Keratinocyte (primary cell): ENCODE measurements at regions not wholly inside any gene's neighbourhood (a gene's known extent, or its start where the extent isn't known, plus 50 kb on each side); places are given as distances from the start of the nearest gene placed in this dataset.

Source experiments
- DNase-seq: peaks from one replicate; pipeline ENCODE4 v3.0.0-alpha.2; 2011; ENCODE audit warnings: low read depth, missing footprints, low spot score
- FAIRE-seq: peaks from 2 replicates; lab custom pipeline; 2011; peaks lifted over from hg19 to GRCh38; lab: Jason Lieb, UNC
- H2AFZ ChIP-seq: 2 replicates; pipeline ENCODE4 v1.6.0; 2012; ENCODE audit warnings: low read length, control low read depth, inconsistent platforms; ENCODE audit not compliant: control insufficient read depth
- H3K27ac ChIP-seq: 2 replicates; pipeline ENCODE4 v1.5.1; 2011; ENCODE audit warnings: low read length; ENCODE audit not compliant: control insufficient read depth, insufficient read depth
- H3K27me3 ChIP-seq: 3 replicates; pipeline ENCODE4 v1.6.0; 2011; ENCODE audit warnings: low read length; ENCODE audit not compliant: control insufficient read depth, insufficient read depth; ENCODE audit errors: extremely low read depth
- H3K36me3 ChIP-seq, 2 experiments: 2 replicates in 1 of 2; 3 replicates in 1 of 2; pipeline ENCODE4 v1.5.1; 2011; ENCODE audit warnings: low read length in 2 of 2, mild to moderate bottlenecking in 1 of 2; ENCODE audit not compliant: control insufficient read depth in 2 of 2, insufficient read depth in 2 of 2; ENCODE audit errors: extremely low read depth in 1 of 2
- H3K4me1 ChIP-seq: 3 replicates; pipeline ENCODE4 v1.5.1; 2011; ENCODE audit warnings: low read length; ENCODE audit not compliant: control insufficient read depth, insufficient read depth; ENCODE audit errors: extremely low read depth
- H3K4me2 ChIP-seq: 3 replicates; pipeline ENCODE4 v1.6.0; 2011; ENCODE audit warnings: low read depth, low read length; ENCODE audit not compliant: control insufficient read depth, insufficient read depth; ENCODE audit errors: extremely low read depth
- H3K4me3 ChIP-seq, 3 experiments: fragments of 200-600 bp in 1 of 3; sonication (generic) in 1 of 3; 2 replicates in 2 of 3; 3 replicates in 1 of 3; pipeline ENCODE4 v1.5.1; 2011 to 2016; ENCODE audit warnings: low read length in 3 of 3, mild to moderate bottlenecking in 3 of 3, control low read depth in 2 of 3, inconsistent platforms in 1 of 3, low read depth in 1 of 3, mixed read lengths in 1 of 3, mixed run types in 1 of 3, moderate library complexity in 1 of 3; ENCODE audit not compliant: control insufficient read depth in 2 of 3, insufficient read depth in 2 of 3; ENCODE audit errors: extremely low read depth in 1 of 3
- H3K79me2 ChIP-seq: 2 replicates; pipeline ENCODE4 v1.6.0; 2012; ENCODE audit warnings: low read length; ENCODE audit not compliant: control insufficient read depth, insufficient read depth
- H3K9ac ChIP-seq: 3 replicates; pipeline ENCODE4 v1.6.0; 2011; ENCODE audit warnings: low read length; ENCODE audit not compliant: control insufficient read depth, insufficient read depth; ENCODE audit errors: extremely low read depth
- H3K9me1 ChIP-seq: 3 replicates; pipeline ENCODE4 v1.6.0; 2011; ENCODE audit warnings: low read length; ENCODE audit not compliant: control insufficient read depth, insufficient read depth; ENCODE audit errors: extremely low read depth
- H3K9me3 ChIP-seq: 2 replicates; pipeline ENCODE4 v1.5.1; 2012; ENCODE audit warnings: low read depth, low read length; ENCODE audit not compliant: control insufficient read depth
- H4K20me1 ChIP-seq: 3 replicates; pipeline ENCODE4 v1.6.0; 2011; ENCODE audit warnings: low read length; ENCODE audit not compliant: control insufficient read depth, insufficient read depth; ENCODE audit errors: extremely low read depth
- CTCF ChIP-seq, 3 experiments: IDR thresholded peaks in 1 of 3; conservative IDR thresholded peaks in 1 of 3; optimal IDR thresholded peaks in 1 of 3; 2 replicates in 2 of 3; 3 replicates in 1 of 3; pipeline versions ENCODE3 to v1.5.1; 2011; ENCODE audit warnings: low read length in 3 of 3, mild to moderate bottlenecking in 3 of 3, moderate library complexity in 2 of 3, control low read depth in 1 of 3, inconsistent platforms in 1 of 3; ENCODE audit not compliant: insufficient read depth in 2 of 3; ENCODE audit errors: extremely low read depth in 1 of 3
- EZH2 ChIP-seq: IDR thresholded peaks from one replicate; pipeline ENCODE4 v1.6.1; 2012; ENCODE audit warnings: inconsistent platforms, mild to moderate bottlenecking, low read length, moderate library complexity
- dilution Hi-C: fragments of 300-500 bp; cut with MboI; formaldehyde crosslinking; loops from one replicate; pipeline ENCODE4 v1.7.0; 2020; ENCODE audit warnings: low sequenced_read_pairs; ENCODE audit not compliant: extremely low pct_ligation_motif_present

- H3K9me3 ChIP-seq = no peaks in the 10 kb centered on the region
- H3K79me2 ChIP-seq = no peaks in the 10 kb centered on the region
- H3K4me3 ChIP-seq = no peak overlapping the region
- H3K4me2 ChIP-seq = no peak overlapping the region
- dilution Hi-C loops = no loop called here
- no peaks in the 10 kb centered on the region for H3K4me1 ChIP-seq
- no peaks in the 10 kb centered on the region for H4K20me1 ChIP-seq
- H3K9me1 ChIP-seq = no peaks in the 10 kb centered on the region
- FAIRE-seq (no peak), DNase-seq (no peak)
- H3K27ac ChIP-seq = no peak overlapping the region
- H3K36me3 ChIP-seq = no peaks in the 10 kb centered on the region
- no peak overlapping the region for H2AFZ ChIP-seq
- TF ChIP-seq CTCF (optimal IDR thresholded peaks at IDR 0.05 in 1 of 3, IDR thresholded peaks at IDR 0.05 in 1 of 3, conservative IDR thresholded peaks at IDR 0.05 in 1 of 3; ENCODE audit: extremely low read depth in 1 of 3, insufficient read depth in 2 of 3, low read length in 3 of 3) (no peak), EZH2 (no peak)
- H3K27me3 ChIP-seq = no peaks in the 10 kb centered on the region
- H3K9ac ChIP-seq = no peak overlapping the region
Observed at GRCh38 chr4:27881705-27882104, 1021.1 kb downstream of the STIM2 start.

- dilution Hi-C loops = no loop called here
- H2AFZ ChIP-seq = no peak overlapping the region
- H3K27me3 ChIP-seq = no peaks in the 10 kb centered on the region
- H3K9me3 ChIP-seq = no peaks in the 10 kb centered on the region
- no peak overlapping the region for H3K4me3 ChIP-seq
- no peaks in the 10 kb centered on the region for H3K36me3 ChIP-seq
- no peaks in the 10 kb centered on the region for H3K4me1 ChIP-seq
- FAIRE-seq = no peak
- H3K4me2 ChIP-seq = no peak overlapping the region
- H4K20me1 ChIP-seq = no peaks in the 10 kb centered on the region
- no peaks in the 10 kb centered on the region for H3K9me1 ChIP-seq
- H3K9ac ChIP-seq = no peak overlapping the region
- no peak overlapping the region for H3K27ac ChIP-seq
- no peaks in the 10 kb centered on the region for H3K79me2 ChIP-seq
- TF ChIP-seq CTCF (optimal IDR thresholded peaks at IDR 0.05 in 1 of 3, IDR thresholded peaks at IDR 0.05 in 1 of 3, conservative IDR thresholded peaks at IDR 0.05 in 1 of 3; ENCODE audit: extremely low read depth in 1 of 3, insufficient read depth in 2 of 3, low read length in 3 of 3) (no peak), EZH2 (no peak)
- no peak for DNase-seq
Observed at GRCh38 chr4:27886120-27886519, 1025.5 kb downstream of the STIM2 start.
